NCI-H69 (cell line): ENCODE measurements at regions not wholly inside any gene's neighbourhood (a gene's known extent, or its start where the extent isn't known, plus 50 kb on each side); places are given as distances from the start of the nearest gene placed in this dataset.
"Not testable (repeated sequence)": the region's sequence is repeated elsewhere in the genome, so short reads cannot be mapped to it uniquely, and the experiment has no call there.

ENCODE experiments used
- DNase-seq: peaks from one replicate; lab custom pipeline; 2025; lab: John Stamatoyannopoulos, UW

- DNase-seq = no peak
Observed at GRCh38 chr3:154819491-154819890, 260.6 kb upstream of the MME start.

GRCh38 chr3:154818676-154819255 is 261.4 kb upstream of the MME start:
- DNase-seq = no peak

GRCh38 chr3:154810017-154810416 is 270.1 kb upstream of the MME start:
- DNase-seq = not testable (repeated sequence)

- no peak for DNase-seq
Observed at GRCh38 chr3:154801729-154802128, 278.4 kb upstream of the MME start.

- no peak for DNase-seq
Observed at GRCh38 chr3:154799800-154800199, 280.3 kb upstream of the MME start.

GRCh38 chr3:154795582-154795981 is 284.5 kb upstream of the MME start:
- no peak for DNase-seq

- DNase-seq = no peak
Observed at GRCh38 chr3:154794814-154795445, 285.2 kb upstream of the MME start.

GRCh38 chr3:154794391-154794790 is 285.7 kb upstream of the MME start:
- no peak for DNase-seq

- no peak for DNase-seq
Observed at GRCh38 chr3:154792828-154793227, 287.3 kb upstream of the MME start.

GRCh38 chr3:154791611-154792010 is 288.5 kb upstream of the MME start:
- no peak for DNase-seq

- DNase-seq = no peak
Observed at GRCh38 chr3:154786724-154787123, 293.4 kb upstream of the MME start.

- DNase-seq = no peak
Observed at GRCh38 chr3:154783521-154783931, 296.6 kb upstream of the MME start.

- no peak for DNase-seq
Observed at GRCh38 chr3:154783061-154783460, 297.1 kb upstream of the MME start.

GRCh38 chr3:154782151-154782550 is 298.0 kb upstream of the MME start:
- DNase-seq = no peak

- no peak for DNase-seq
Observed at GRCh38 chr3:154781595-154781994, 298.5 kb upstream of the MME start.

GRCh38 chr3:154780263-154780662 is 299.9 kb upstream of the MME start:
- no peak for DNase-seq

GRCh38 chr3:154779571-154779970 is 300.5 kb upstream of the MME start:
- no peak for DNase-seq

- DNase-seq = no peak
Observed at GRCh38 chr3:154778057-154778456, 302.1 kb upstream of the MME start.

GRCh38 chr3:154776549-154777225 is 303.4 kb upstream of the MME start:
- no peak for DNase-seq

- peak; percentile 0 for DNase-seq
Observed at GRCh38 chr3:154775821-154776548, 304.1 kb upstream of the MME start.

GRCh38 chr3:154766765-154767503 is 313.2 kb upstream of the MME start:
- no peak for DNase-seq
